ENCODE measurements at regions not wholly inside any gene's neighbourhood (a gene's known extent, or its start where the extent isn't known, plus 50 kb on each side); places are given as distances from the start of the nearest gene placed in this dataset.

- H3K4me1 ChIP-seq (replicated peaks in 1 of 4; ENCODE audit: control insufficient read depth in 3 of 4, insufficient read depth in 4 of 4, low read length in 3 of 4) = no peaks in the 10 kb centered on the region
- no peaks in the 10 kb centered on the region for H3K27me3 ChIP-seq (replicated peaks in 1 of 4; ENCODE audit: control insufficient read depth in 3 of 4, extremely low read depth in 1 of 4, insufficient read depth in 3 of 4, low read length in 3 of 4)
- H3K4ac ChIP-seq (replicated peaks; ENCODE audit: insufficient read length, low read depth, low read length) = no peak overlapping the region
- H3K27ac ChIP-seq (ENCODE audit: low read depth, low read length) = no peak overlapping the region
- no peak for FAIRE-seq
- no peaks in the 10 kb centered on the region for H3K23me2 ChIP-seq (ENCODE audit: low read depth, low read length)
- no peak overlapping the region for H4K5ac ChIP-seq (ENCODE audit: insufficient read length, low read depth, low read length)
- H4K20me1 ChIP-seq (replicated peaks in 1 of 2; ENCODE audit: control insufficient read depth in 1 of 2, insufficient read depth in 2 of 2, low read length in 2 of 2) = no peaks in the 10 kb centered on the region
- POLR2A ChIA-PET (ENCODE audit: partially characterized antibody) = interaction anchor here (0.7 kb wide), 1 partner anchor 69 kb away, joined by 3 read pairs; no protein-coding TSS in a partner anchor
- DNase-seq (ENCODE audit: low read depth in 1 of 2, low spot score in 2 of 2) = no peak
- no peak overlapping the region for H2BK15ac ChIP-seq (ENCODE audit: low read length)
- H2BK120ac ChIP-seq (replicated peaks; ENCODE audit: low read depth, low read length) = no peak overlapping the region
- no peak overlapping the region for H2AFZ ChIP-seq (ENCODE audit: low read length)
- H3K14ac ChIP-seq (ENCODE audit: insufficient read length) = no peak overlapping the region
- CTCF ChIA-PET (ENCODE audit: partially characterized antibody) = interaction anchor here (1.0 kb wide), 1 partner anchor 18 kb away, joined by 3 read pairs; no protein-coding TSS in a partner anchor
- no peak overlapping the region for H3K4me2 ChIP-seq (ENCODE audit: insufficient read depth in 1 of 2, low read depth in 2 of 2, low read length in 2 of 2)
- H3K79me2 ChIP-seq (ENCODE audit: control insufficient read depth in 1 of 2, insufficient read depth in 2 of 2, low read length in 2 of 2) = no peaks in the 10 kb centered on the region
- no peak overlapping the region for H2AK5ac ChIP-seq (ENCODE audit: low read depth, low read length)
- no peaks in the 10 kb centered on the region for H3K79me1 ChIP-seq (ENCODE audit: low read depth, low read length)
- 94% methylated on average over 7 of the region's 7 CpGs; no CpG with 5 or more reads in 1 of the 2 experiments for WGBS, 2 experiments (ENCODE audit: extremely low coverage in 1 of 2, insufficient coverage in 1 of 2, insufficient read length in 1 of 2, insufficient replicate concordance in 2 of 2, low coverage in 1 of 2, low lambda C conversion rate in 2 of 2, missing lambda C conversion rate in 1 of 2)
- H3K18ac ChIP-seq (ENCODE audit: extremely low read depth, low read length) = no peak overlapping the region
- no peak overlapping the region for H3K23ac ChIP-seq (ENCODE audit: insufficient read length)
- H3K56ac ChIP-seq (replicated peaks; ENCODE audit: insufficient read length, low read depth, low read length) = no peak overlapping the region
- no peaks in the 10 kb centered on the region for H3K9me3 ChIP-seq (ENCODE audit: insufficient read depth in 2 of 2, low read depth in 1 of 2, low read length in 1 of 2)
- no peak overlapping the region for H2BK20ac ChIP-seq (ENCODE audit: low read length)
- no peak overlapping the region for H4K91ac ChIP-seq (replicated peaks; ENCODE audit: insufficient read length, low read length)
- H2BK5ac ChIP-seq (ENCODE audit: low read depth, low read length) = no peak overlapping the region
- H4K8ac ChIP-seq (ENCODE audit: extremely low read depth, insufficient read depth, low read length) = no peak overlapping the region
- no peak overlapping the region for H2BK12ac ChIP-seq (ENCODE audit: low read depth, low read length)
- TF ChIP-seq HDAC2 (IDR thresholded peaks at IDR 0.05; ENCODE audit: borderline replicate concordance in 1 of 2, low read depth in 2 of 2, low read length in 2 of 2) (no peak), YY1 (IDR thresholded peaks at IDR 0.05; ENCODE audit: low read depth, low read length) (no peak), MAFK (IDR thresholded peaks at IDR 0.05; ENCODE audit: low read depth, low read length) (no peak), ZNF274 (IDR thresholded peaks at IDR 0.05; ENCODE audit: borderline replicate concordance, extremely low read depth, low read length) (no peak), MAX (IDR thresholded peaks at IDR 0.05) (no peak), ATF3 (IDR thresholded peaks at IDR 0.05; ENCODE audit: insufficient read depth, low read depth, low read length) (no peak), SP4 (IDR thresholded peaks at IDR 0.05; ENCODE audit: low read length) (no peak), GABPA (IDR thresholded peaks at IDR 0.05; ENCODE audit: borderline replicate concordance, insufficient read depth, low read length) (no peak), SIN3A (conservative IDR thresholded peaks at IDR 0.05 in 1 of 2, IDR thresholded peaks at IDR 0.05 in 1 of 2; ENCODE audit: low read depth in 1 of 2, low read length in 2 of 2) (no peak)
- no peaks in the 10 kb centered on the region for H3K36me3 ChIP-seq (ENCODE audit: control insufficient read depth in 2 of 4, insufficient read depth in 4 of 4, low read length in 3 of 4)
- H3K9ac ChIP-seq (replicated peaks in 1 of 4; ENCODE audit: extremely low read depth in 1 of 4, low read depth in 3 of 4, low read length in 3 of 4) = no peak overlapping the region
- H3K4me3 ChIP-seq (ENCODE audit: extremely low read depth in 1 of 4, insufficient read depth in 2 of 4, low read depth in 3 of 4, low read length in 4 of 4) = no peak overlapping the region
Observed at GRCh38 chr16:66121466-66121865, 245.0 kb upstream of the CDH5 start.

Measured in H1 (cell line).